NCI-H510A (cell line): ENCODE measurements at regions not wholly inside any gene's neighbourhood (a gene's known extent, or its start where the extent isn't known, plus 50 kb on each side); places are given as distances from the start of the nearest gene placed in this dataset.

Experiments
- DNase-seq: peaks from one replicate; lab custom pipeline; 2025; lab: John Stamatoyannopoulos, UW

DNA sequence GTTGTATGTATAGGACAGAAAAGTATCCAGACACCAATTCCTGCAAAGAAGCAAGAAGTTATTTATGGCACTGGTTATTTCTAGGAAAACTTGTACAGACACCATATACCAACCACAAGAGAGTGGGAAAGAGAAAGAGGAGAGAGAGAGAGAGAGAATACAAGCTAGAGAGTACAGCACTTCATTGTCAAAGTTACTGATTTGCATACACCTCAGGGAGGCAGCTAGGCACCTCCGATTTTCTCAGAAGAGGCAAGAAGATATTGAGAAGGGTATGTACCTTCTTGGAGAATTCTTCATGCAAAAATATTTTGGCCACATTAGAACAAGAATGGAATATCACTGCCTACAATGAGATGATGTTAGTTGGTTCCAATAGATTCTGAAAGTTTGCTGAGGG is 333.9 kb upstream of the PIK3C3 start:
- DNase-seq = no peak

DNA sequence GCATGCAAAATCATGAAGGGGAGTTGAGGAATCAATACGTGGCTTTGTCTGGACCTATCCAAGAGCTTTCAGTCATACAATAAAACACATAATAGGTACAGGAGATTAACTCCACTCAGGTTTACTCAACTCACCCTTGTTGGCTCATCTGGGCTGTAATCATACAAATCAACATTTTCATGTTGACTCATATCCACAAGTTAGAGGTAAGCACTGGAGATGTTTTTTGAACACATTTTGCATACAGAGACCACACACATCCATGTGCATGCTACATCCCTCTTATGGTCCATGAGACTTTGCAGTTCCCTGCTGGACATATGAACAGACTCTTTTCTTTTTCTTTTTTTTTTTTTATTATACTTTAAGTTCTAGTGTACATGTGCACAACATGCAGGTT is 336.9 kb upstream of the PIK3C3 start:
- DNase-seq = no peak

- no peak for DNase-seq
These were observed 337.4 kb upstream of the PIK3C3 start for GRCh38 chr18:41617647-41618046.

GRCh38 chr18:41613003-41613609 is 341.9 kb upstream of the PIK3C3 start:
- no peak for DNase-seq

- no peak for DNase-seq
These were observed 350.1 kb upstream of the PIK3C3 start for GRCh38 chr18:41604964-41605363.

DNA sequence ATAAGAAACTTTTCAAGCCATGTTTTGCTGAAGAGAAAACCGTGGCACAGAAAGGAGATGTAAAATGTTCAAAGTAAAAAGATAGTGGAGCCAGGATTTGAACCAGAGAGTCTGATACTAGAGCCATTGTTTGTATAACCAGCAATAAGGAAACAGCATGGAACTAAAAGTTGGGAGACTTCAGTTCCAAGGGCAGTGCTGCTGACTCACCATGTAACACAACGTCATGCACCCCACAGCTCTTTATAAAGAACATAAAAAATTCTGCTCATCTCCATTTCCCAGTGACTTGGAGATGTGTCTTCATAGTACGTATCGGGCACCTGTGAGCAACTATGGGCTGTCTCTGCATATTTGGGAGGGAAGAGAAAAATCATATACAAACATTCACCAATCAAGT is 353.0 kb upstream of the PIK3C3 start:
- no peak for DNase-seq

DNA sequence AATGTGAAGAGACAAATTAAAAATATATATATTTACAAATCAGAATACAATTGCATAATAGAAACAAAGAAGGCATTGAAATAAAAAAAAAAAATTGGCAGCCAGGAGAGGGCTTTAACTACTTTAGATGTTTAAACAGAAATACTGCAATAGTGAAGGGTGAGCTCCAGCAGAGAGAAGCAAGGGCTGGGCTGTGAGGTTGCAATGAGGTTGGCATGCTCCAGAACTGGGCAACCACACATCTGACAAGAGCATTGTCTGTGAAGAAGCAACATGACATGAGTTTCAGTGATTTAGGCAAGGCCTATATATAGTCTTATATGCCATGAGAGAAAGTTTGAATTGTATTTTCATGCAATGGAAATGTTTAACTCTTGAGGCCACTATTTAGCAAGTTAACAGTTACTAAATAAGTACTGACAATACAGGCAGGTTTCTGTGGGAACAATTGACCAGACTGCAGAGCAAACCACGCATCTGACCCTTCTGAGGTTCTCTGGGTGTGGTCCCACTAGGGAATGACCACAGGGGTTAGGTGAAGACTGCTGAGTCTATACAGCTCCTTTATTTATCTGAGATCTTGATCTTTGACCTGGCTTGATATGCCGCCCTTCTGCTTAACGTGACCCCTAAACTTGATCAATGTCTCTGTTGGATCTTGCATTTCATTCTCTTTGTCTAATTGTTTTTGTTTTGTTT is 354.2 kb upstream of the PIK3C3 start:
- DNase-seq = no peak

DNA sequence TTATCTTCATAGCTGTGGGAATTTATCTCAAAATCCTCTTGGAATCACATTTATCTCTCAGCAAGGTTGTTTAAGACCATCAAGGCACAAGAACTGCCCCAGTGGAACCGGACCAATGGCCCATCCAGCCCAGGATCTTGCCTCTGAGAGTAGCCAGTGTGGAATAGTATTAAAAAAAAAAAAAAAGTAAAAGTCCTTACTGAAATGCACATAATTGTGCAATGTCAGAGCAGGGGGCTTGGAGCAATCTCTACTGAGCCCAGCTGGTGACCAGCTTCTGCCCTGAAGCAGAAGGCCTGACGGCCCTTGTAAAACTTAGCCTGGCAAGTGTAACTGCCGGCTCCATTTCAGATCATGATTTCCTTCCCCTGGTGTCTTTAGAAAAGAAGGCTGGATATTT is 355.6 kb upstream of the PIK3C3 start:
- no peak for DNase-seq

- DNase-seq = peak; percentile 5
These were observed 360.5 kb upstream of the PIK3C3 start for GRCh38 chr18:41594582-41594981.

DNA sequence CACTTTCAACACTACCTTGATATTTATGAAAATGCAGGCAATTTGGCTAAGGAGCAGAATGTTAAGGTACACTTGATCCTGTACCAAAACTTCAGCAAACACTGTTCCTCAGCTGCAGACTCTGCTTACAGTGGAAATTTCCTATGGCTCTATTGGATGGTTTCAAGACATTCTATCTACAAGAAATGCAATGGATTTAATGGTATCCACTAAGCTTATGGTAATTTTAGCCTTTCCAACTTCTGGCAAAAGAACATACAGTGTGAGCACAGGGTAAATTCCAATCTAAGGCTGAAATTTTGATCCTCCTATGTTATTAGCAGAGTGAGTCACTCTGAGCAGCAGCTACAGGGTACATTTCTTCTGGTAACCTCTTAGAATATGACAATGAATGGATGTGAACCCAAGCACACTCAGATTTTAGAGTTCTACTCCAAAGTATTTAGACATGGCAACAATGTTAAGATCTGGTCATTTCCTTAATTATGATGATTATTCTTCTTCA is 361.8 kb upstream of the PIK3C3 start:
- no peak for DNase-seq

- DNase-seq = no peak
These were observed 367.1 kb upstream of the PIK3C3 start for GRCh38 chr18:41587976-41588375.

DNA sequence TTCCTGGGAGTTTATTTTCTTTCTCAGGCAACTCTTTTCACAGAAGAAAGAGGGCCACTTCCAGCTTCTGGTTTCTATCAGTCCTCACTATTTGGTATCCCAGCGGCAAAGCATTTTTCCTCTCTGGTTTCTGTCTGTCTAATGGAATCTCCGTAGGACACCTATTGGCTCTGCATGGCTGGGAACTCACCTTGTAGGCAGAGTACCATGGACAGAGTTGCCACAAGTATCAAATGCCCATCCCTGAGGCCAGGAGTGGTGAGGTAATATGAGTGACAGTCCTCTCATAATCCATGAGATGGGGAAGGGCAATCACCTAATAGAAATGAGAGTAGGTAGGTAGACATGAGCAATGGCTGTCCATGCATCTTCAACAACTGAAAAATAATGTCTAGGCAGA is 369.5 kb upstream of the PIK3C3 start:
- DNase-seq = no peak

- DNase-seq = no peak
These were observed 375.8 kb upstream of the PIK3C3 start for GRCh38 chr18:41579185-41579584.

- no peak for DNase-seq
These were observed 377.5 kb upstream of the PIK3C3 start for GRCh38 chr18:41577529-41577928.

- no peak for DNase-seq
These were observed 378.4 kb upstream of the PIK3C3 start for GRCh38 chr18:41576643-41577042.

DNA sequence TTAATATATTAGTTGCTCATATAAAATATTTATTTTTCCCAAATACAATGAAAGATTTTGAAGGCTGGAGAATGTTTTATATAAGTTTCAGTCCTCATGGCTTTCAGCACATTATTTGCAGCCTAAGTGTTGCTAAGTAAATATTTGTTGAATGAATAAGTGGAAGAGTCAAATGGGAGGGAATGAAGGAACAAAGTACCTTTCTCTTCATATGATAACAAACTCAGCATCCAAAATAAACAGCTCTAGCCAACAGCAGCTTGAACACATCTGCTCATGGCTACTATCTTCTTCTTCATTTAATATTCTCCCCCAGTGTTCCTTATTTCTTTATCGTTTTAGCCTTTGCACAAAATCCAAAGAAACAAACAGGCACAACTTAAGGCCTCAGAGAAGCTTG is 385.2 kb upstream of the PIK3C3 start:
- DNase-seq = no peak

DNA sequence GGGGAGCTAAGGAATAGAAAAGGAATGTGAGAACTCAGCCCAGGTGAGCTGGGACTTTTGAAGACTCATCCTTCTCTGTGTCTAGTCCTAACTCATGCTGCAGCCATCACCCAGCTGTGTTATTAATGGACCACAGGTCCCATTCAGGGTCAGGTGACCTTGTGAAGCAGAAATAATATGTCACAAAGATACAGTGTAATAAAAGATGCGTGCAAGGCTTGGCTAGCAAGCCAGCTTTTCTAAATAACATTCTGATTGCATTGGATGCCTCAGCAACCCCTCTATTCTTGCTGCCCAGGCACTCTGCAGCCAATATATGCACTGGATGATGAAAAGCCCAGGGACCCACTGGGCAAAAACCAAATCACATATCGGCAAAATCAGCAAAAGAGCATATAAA is 393.1 kb upstream of the PIK3C3 start:
- DNase-seq = no peak

- DNase-seq = no peak
These were observed 396.3 kb upstream of the PIK3C3 start for GRCh38 chr18:41558715-41559114.

DNA sequence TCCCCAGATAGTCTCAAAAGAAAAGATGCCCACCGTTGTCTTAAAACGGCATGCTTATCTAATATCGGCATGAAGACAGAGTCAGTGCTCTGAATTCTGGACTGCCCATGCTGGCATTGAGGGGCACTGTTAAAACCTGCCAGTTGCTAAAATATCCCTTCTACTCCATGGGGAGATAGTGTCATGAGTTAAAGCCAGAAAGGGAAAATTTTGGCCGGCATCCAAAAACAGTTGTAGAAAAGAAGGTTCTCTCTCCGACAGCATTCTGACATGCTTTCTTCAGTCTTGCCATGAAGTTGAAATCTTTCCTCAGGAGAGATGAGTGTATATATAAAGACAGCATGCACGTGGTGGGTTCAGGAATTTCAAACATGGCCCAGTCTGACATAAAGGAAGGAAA is 401.3 kb upstream of the PIK3C3 start:
- no peak for DNase-seq

DNA sequence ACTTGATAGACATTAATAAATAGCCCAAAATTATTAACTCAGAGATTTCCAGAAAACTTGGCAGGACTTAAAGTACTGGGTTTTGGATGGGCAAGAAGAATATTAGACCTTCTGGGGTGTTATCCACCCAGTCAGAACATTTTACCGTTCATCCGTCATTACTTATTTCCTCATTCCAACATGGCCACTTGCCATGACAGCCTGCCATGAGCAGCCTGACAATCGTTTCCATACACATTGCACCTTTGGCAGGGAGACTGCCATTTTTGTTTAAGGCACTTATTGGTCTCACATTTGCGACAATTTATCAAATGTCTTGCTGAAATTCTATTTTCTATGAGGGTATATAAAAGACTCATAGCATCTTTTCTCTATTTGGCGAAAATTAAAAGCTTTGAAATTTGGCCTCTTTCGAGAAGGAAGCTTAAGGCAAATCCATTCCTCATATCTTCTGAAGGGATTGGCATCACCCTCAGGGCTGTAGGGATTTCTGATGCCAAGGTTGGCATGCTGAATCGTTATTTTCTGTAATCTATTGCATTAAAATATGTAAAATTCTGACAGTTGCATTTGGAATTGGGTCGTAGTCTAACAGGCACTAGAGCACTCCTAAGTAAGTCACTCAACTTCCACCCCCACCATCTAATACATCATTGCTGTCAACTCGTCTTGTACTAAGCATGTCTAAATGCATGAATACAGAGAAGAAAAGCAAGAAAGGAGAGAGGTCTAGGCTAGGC is 406.3 kb upstream of the PIK3C3 start:
- DNase-seq = no peak

DNA sequence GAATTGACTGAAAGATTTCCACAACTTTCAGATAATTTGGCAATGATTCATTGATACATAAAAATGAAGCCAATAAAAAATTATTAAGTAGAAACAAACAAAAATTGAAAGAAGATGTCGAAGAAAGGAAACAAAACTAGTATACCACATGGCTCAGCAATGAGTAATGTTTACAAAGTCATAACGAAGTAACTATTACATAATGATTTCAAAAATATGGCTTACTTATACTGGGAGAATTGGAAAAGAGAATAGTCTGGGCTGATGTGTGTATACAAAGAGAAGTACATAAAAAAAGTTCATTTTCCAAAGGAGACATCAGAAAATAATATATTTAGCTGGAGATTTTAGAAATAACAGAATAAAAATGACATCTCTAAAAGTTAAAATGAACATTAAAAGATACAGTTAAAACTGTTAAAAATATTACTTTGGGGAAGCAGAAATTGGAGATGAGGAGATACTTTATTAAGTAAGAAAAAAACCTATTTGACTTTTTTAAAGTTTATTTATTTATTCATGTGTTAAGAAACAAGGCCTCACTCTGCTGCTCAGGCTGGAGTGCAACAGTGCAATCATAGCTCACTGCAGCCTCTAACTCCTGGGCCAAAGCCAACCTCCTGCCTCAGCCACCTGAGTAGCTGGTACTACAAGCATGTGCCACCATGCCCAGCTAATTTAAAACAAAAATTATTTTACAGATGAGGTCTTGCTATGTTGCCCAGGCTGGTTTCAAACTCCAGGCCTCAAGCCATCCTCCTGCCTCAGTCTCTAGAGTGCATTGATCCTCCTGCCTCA is 409.7 kb upstream of the PIK3C3 start:
- DNase-seq = no peak

- DNase-seq = no peak
These were observed 411.2 kb upstream of the PIK3C3 start for GRCh38 chr18:41543815-41544214.
